Osteoblast (primary cell): ENCODE measurements at regions not wholly inside any gene's neighbourhood (a gene's known extent, or its start where the extent isn't known, plus 50 kb on each side); places are given as distances from the start of the nearest gene placed in this dataset.

Experiments
- DNase-seq: peaks from one replicate; pipeline ENCODE4 v3.0.0; 2011; ENCODE audit warnings: low spot score, mixed read lengths; ENCODE audit not compliant: insufficient read length; ENCODE audit errors: missing footprints
- H2AFZ ChIP-seq: 2 replicates; pipeline ENCODE4 v1.6.0; 2011; ENCODE audit warnings: mild to moderate bottlenecking, low read length
- H3K27ac ChIP-seq: 2 replicates; pipeline ENCODE4 v1.5.1; 2011; ENCODE audit warnings: mild to moderate bottlenecking, low read depth, low read length, moderate library complexity
- H3K27me3 ChIP-seq: 2 replicates; pipeline ENCODE4 v1.6.0; 2012; ENCODE audit warnings: mild to moderate bottlenecking, control low read depth, inconsistent platforms, low read length, moderate library complexity; ENCODE audit not compliant: insufficient read depth
- H3K36me3 ChIP-seq: 2 replicates; pipeline ENCODE4 v1.5.1; 2011; ENCODE audit warnings: mild to moderate bottlenecking, low read length, control low read depth, moderate library complexity; ENCODE audit not compliant: insufficient read depth
- H3K4me1 ChIP-seq: 2 replicates; pipeline ENCODE4 v1.5.1; 2011; ENCODE audit warnings: mild to moderate bottlenecking, low read length, control low read depth, moderate library complexity; ENCODE audit not compliant: insufficient read depth
- H3K4me2 ChIP-seq: 2 replicates; pipeline ENCODE4 v1.6.0; 2011; ENCODE audit warnings: mild to moderate bottlenecking, low read length; ENCODE audit not compliant: insufficient read depth
- H3K4me3 ChIP-seq: fragments of 200-600 bp; sonication (generic); 3 replicates; pipeline ENCODE4 v1.5.1; 2012; ENCODE audit warnings: mild to moderate bottlenecking, low read length, inconsistent platforms; ENCODE audit not compliant: insufficient read depth
- H3K79me2 ChIP-seq: 2 replicates; pipeline ENCODE4 v1.6.0; 2012; ENCODE audit warnings: mild to moderate bottlenecking, low read length, control low read depth, inconsistent platforms; ENCODE audit not compliant: insufficient read depth
- H3K9me3 ChIP-seq: 2 replicates; pipeline ENCODE4 v1.5.1; 2011; ENCODE audit warnings: low read depth, low read length, control low read depth
- H4K20me1 ChIP-seq: 2 replicates; pipeline ENCODE4 v1.6.0; 2012; ENCODE audit warnings: mild to moderate bottlenecking, low read length, control low read depth; ENCODE audit not compliant: insufficient read depth
- TF ChIP-seq, protein P1 (sequence below): IDR thresholded peaks from 2 replicates; pipeline ENCODE4 v1.5.1; 2011; ENCODE audit warnings: mild to moderate bottlenecking, low read depth, low read length, moderate library complexity; ENCODE audit errors: extremely low read depth

DNA sequence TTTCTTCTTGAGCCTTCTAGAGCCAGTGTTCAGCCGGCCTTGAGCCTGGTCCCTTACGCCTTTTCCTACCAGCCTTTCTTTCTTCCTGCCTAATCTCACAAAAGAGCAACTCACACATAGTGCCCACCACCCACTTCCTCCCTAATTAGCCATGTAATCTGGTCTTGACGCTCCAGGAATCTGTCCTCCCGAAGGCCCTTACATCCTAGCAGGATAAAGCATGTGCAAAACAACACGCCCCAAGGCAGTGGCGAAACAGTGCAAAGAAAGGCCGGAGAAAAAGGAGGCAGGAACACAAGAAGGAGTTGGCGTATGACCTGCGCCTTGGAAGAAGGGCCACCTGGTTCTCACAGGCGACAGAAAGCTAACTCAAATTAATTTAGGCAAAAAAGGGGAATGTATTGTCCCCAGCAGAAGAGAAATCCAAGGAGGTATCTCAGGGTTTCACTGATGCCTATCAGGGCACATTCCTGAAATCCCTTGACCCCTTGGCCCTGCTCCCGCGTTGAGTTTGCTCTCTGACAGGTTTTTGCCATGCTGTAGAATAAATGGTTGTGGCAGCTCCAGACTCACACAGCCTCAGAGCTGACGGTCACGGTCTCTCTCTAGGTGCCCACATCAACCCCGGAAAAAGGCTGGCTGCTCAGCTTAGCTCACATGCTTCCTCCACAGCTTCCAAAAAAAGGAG lies 79.0 kb downstream of the ZNF281 start:
- Histone ChIP-seq H3K79me2 (no peaks in the 10 kb centered on the region), H2AFZ (no peak overlapping the region), H3K4me1 (peaks cover 8% of the 10 kb centered on the region)

GRCh38 chr1:200329208-200329882 lies 80.5 kb downstream of the ZNF281 start:
- no peak overlapping the region for H3K27ac ChIP-seq
- H3K27me3 ChIP-seq, result no peaks in the 10 kb centered on the region
- no peak for DNase-seq
- TF ChIP-seq, protein P1, sequence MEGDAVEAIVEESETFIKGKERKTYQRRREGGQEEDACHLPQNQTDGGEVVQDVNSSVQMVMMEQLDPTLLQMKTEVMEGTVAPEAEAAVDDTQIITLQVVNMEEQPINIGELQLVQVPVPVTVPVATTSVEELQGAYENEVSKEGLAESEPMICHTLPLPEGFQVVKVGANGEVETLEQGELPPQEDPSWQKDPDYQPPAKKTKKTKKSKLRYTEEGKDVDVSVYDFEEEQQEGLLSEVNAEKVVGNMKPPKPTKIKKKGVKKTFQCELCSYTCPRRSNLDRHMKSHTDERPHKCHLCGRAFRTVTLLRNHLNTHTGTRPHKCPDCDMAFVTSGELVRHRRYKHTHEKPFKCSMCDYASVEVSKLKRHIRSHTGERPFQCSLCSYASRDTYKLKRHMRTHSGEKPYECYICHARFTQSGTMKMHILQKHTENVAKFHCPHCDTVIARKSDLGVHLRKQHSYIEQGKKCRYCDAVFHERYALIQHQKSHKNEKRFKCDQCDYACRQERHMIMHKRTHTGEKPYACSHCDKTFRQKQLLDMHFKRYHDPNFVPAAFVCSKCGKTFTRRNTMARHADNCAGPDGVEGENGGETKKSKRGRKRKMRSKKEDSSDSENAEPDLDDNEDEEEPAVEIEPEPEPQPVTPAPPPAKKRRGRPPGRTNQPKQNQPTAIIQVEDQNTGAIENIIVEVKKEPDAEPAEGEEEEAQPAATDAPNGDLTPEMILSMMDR, result no peak
- H3K4me2 ChIP-seq, result no peak overlapping the region
- no peaks in the 10 kb centered on the region for H3K9me3 ChIP-seq
- no peaks in the 10 kb centered on the region for H4K20me1 ChIP-seq
- no peak overlapping the region for H2AFZ ChIP-seq
- H3K79me2 ChIP-seq, result no peaks in the 10 kb centered on the region
- peaks cover 8% of the 10 kb centered on the region for H3K4me1 ChIP-seq
- H3K4me3 ChIP-seq, result no peak overlapping the region
- H3K36me3 ChIP-seq, result no peaks in the 10 kb centered on the region

More for the DNA sequence above, 79.0 kb downstream of the ZNF281 start:
- Histone ChIP-seq H3K4me3 (no peak overlapping the region), H3K36me3 (no peaks in the 10 kb centered on the region), H3K4me2 (no peak overlapping the region), H4K20me1 (no peaks in the 10 kb centered on the region), H3K9me3 (no peaks in the 10 kb centered on the region), H3K27ac (no peak overlapping the region), H3K27me3 (no peaks in the 10 kb centered on the region)
- TF ChIP-seq, protein P1, result no peak
- no peak for DNase-seq

- Histone ChIP-seq H3K4me3 (no peak overlapping the region), H3K4me1 (peaks cover 12% of the 10 kb centered on the region), H3K27me3 (no peaks in the 10 kb centered on the region), H3K36me3 (no peaks in the 10 kb centered on the region), H3K4me2 (no peak overlapping the region), H3K9me3 (peaks cover 3% of the 10 kb centered on the region), H4K20me1 (no peaks in the 10 kb centered on the region), H3K79me2 (no peaks in the 10 kb centered on the region), H3K27ac (no peak overlapping the region), H2AFZ (no peak overlapping the region)
- TF ChIP-seq, protein P1, result no peak
- no peak for DNase-seq
These were observed 81.5 kb downstream of the ZNF281 start for GRCh38 chr1:200328379-200328778.

DNA sequence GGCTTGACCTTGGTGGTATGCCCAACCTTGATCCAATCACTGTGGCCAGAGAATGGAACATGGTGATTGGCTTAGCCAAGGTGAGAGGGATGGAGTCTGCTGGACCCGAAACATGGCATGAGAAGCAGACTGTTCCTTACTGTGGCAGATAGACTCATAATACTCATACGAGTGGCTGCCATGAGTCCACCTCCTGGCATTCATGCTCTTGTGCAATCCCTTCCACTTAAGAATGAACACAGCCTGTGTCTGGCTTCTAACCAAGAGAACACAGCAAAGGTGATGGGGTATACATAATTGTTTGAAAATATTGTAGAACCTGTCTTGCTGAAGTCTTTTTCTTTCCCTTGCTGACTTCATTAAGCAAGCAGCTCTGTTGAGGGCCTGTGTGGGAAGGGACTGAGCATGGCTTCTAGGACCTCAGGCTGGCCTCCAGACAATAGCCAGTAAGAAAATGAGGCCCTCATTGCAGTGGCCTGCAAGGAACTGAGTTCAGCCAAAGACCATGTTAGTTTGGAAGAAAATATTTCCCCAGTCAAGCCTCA lies 85.9 kb downstream of the ZNF281 start:
- Histone ChIP-seq H3K9me3 (peaks cover 3% of the 10 kb centered on the region), H3K79me2 (no peaks in the 10 kb centered on the region), H3K4me1 (peaks cover 18% of the 10 kb centered on the region), H4K20me1 (no peaks in the 10 kb centered on the region), H3K4me2 (no peak overlapping the region), H3K36me3 (no peaks in the 10 kb centered on the region), H3K27me3 (no peaks in the 10 kb centered on the region), H2AFZ (peak overlapping the region; percentile 47), H3K27ac (peak overlapping the region; percentile 31), H3K4me3 (no peak overlapping the region)
- peak; percentile 18 for DNase-seq
- TF ChIP-seq, protein P1, result no peak
